NCI-H1930 (cell line): ENCODE measurements at regions not wholly inside any gene's neighbourhood (a gene's known extent, or its start where the extent isn't known, plus 50 kb on each side); places are given as distances from the start of the nearest gene placed in this dataset.

ENCODE experiments used
- DNase-seq, 2 experiments: peaks; one replicate each; lab custom pipeline; 2025; lab: John Stamatoyannopoulos, UW

DNA sequence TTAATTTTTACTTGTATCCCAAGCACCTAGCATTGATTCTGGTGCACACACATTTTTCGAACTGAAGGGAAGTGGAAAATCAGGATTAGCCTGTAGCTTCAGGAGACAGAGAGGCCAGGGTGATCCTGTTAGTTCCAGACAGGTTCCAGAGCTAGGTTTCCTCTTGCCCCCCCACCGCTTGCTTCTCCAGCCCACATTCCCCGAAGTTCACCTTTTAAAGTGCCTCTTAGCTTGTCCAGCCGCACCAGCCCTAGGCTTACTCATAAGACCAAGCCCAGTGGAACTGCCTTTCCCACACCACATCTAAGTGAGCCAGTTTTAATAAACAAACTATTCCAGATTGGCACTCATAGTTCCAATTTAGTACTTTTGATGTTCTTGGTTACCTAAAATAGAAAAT is 898.6 kb upstream of the KLHL29 start:
- no peak for DNase-seq

GRCh38 chr2:22487036-22487435 is 897.9 kb upstream of the KLHL29 start:
- no peak for DNase-seq

DNA sequence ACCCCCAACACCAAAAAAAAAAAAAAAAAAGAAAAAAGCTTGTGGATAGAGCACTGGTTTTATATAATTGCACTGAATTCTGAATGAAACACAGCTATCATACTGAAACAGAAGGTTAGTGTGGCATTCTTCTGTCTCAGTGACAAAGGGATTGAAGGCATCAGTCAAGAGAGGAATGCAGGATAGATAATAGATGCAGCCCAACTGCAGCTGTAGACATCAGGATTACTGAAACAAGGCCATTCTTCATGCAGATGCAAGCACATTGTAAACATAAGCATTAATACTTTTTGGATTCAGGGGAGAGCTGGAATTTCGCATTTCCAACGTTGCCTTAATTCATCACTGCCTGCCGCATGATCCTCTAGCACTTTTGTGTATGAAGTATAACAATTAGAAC is 897.4 kb upstream of the KLHL29 start:
- DNase-seq: no peak

- no peak for DNase-seq
Observed at GRCh38 chr2:22491442-22491841, 893.5 kb upstream of the KLHL29 start.

- no peak for DNase-seq
Observed at GRCh38 chr2:22494156-22494555, 890.8 kb upstream of the KLHL29 start.

GRCh38 chr2:22497064-22497463 is 887.9 kb upstream of the KLHL29 start:
- DNase-seq: no peak

- DNase-seq: no peak
Observed at GRCh38 chr2:22497789-22498188, 887.2 kb upstream of the KLHL29 start.

- DNase-seq: no peak
Observed at GRCh38 chr2:22499082-22499839, 885.7 kb upstream of the KLHL29 start.

- DNase-seq: no peak
Observed at GRCh38 chr2:22500555-22500935, 884.4 kb upstream of the KLHL29 start.

DNA sequence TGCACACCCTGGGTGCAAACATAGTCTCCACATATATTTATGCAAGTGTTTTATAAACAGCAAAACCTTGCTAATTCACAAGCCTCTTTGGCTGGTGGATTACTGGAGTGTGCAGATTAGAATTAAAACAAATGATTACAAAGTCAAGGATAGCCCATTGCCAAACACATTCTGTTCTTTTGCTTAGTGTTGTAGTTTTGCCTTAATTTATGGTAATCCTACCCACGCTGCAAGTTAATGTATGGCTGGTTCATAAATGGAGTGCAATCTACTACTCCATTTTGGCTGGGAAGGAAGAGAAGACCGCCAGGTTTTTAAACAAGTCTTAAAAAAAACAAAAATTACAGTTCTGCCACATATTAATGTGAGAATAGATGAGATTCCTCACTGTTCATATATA is 883.1 kb upstream of the KLHL29 start:
- no peak for DNase-seq

DNA sequence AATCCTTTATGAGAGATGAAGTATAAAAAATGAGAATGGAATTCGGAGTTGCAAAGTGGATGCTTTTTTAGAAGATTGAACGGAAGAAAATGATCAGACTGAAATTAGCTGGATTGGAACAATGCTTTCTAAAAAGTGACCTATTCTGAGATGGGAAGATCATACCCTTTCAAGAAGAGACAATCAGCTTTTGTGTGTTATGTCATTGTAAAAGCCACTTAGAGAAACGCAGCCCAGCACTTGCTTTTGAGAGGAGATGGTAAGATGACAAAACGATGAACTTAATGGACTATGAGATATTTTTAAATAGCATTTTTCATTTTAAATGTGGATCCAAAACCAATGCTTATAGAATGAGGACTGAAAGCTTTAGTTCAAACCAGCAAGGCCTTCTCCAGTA is 871.4 kb upstream of the KLHL29 start:
- DNase-seq: no peak

DNA sequence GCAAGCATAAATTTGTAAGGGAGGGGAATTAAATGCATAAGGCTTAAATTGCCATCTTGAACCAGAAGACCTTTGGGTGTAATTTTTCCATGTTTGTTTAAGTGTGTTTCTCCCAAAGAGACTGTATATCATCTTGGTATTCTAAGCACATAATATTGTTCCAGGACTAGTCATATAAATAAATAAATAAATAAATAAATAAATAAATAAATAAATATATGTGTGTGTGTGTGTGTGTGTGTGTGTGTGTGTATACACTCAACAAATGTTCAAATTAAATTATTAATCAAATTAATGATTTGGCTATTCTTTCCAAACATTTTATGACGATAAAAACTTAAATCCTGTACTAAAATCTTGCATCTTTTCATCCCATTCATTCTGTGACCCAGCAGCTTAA is 867.8 kb upstream of the KLHL29 start:
- DNase-seq: no peak

- no peak for DNase-seq
Observed at GRCh38 chr2:22518641-22519040, 866.3 kb upstream of the KLHL29 start.

- DNase-seq: no peak
Observed at GRCh38 chr2:22520369-22521288, 864.4 kb upstream of the KLHL29 start.

DNA sequence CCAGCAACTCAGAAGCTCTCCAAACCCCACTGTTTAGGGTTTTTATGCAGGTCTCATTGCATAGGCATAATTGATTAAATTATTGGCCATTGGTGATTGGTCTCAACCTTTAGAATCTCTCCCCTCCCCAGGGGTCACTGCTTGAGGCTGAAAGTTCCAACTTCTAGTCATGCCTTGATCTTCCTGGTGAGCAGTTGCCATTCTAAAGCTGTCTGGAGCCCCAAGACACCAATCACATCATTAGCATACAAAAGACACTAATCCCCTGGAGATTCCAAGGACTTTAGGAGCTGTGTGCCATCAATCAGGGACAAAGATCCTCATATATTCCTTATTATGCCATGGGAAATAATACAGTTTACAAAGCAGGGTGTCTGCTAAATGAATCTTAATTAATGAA is 863.4 kb upstream of the KLHL29 start:
- no peak for DNase-seq

DNA sequence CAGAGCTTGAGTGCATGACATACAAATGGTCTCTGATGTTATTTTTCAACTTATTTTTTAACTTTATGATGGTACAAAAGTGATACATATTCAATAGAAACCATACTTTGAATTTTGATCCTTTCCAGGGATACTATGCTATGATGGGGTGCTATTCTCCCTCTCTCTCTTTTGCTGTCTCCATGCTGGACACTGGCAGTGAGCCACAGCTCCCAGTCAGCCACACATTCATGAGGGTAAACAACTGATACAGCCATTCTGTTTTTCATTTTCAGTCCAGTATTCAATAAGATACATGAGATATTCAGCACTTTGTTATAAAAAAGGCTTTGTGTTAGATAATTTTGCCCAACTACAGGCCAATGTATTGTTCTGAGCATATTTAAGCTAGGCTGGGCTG is 859.3 kb upstream of the KLHL29 start:
- DNase-seq: no peak

DNA sequence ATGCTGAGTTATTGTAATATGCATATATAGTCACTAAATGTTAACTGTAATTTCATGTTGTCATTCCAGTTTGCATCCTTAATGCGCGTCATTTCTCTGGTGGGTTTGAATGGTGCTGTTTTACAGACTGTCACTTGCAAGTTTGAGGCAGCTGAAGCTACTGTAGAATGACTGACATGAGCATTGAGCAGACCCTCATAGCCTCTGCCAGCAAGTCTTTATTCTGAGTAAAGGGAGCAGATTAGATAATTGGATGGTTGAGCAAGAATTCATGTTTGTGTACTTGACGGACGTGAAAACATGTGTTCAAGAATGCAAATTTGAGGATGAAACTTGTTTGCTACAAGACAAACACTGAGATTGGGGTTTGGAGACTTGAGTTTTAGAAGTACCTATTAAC is 854.8 kb upstream of the KLHL29 start:
- DNase-seq: no peak

DNA sequence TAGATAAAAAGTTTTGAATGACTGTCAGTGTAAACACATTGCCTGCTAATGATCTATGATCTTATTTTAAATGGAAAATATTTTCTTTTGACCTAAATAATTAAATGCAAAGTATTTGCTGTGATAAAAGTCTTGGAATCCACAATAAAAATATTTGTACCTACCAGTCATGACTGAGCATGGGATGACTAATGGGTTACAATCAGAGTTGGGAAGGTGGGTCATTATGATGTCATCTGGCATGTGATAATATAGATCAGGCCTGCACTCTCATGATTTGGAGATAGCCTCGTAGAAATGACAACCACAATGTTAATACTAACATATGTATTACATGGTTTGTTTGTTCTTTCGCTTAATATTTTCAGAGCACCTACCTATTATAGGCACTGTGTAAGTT is 848.8 kb upstream of the KLHL29 start:
- DNase-seq: no peak

- DNase-seq: no peak
Observed at GRCh38 chr2:22554453-22554852, 830.5 kb upstream of the KLHL29 start.

GRCh38 chr2:22557406-22557805 is 827.6 kb upstream of the KLHL29 start:
- no peak for DNase-seq

DNA sequence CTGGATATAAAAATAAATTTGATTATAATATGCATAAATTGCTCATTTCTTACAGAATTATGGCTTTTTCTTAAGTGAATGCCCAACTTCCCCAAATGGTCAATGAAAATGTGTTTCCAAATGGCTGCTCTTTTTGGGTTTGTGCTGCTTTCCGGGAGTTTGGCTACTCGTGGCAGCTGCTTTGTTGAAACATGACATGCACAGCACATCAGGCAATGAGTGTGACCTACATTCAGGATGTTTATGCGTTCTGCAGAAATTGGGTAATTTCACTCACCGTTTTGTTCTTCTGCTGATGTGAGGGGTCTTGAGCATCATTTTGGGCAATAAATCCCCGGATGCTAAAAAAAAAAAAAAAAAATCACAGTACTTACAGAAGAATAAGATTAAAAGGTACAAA is 825.0 kb upstream of the KLHL29 start:
- DNase-seq: no peak

GRCh38 chr2:22579341-22579740 is 805.6 kb upstream of the KLHL29 start:
- DNase-seq: no peak

GRCh38 chr2:22582107-22582506 is 802.9 kb upstream of the KLHL29 start:
- DNase-seq: no peak
